ACC112 (cell line): ENCODE measurements at regions not wholly inside any gene's neighbourhood (a gene's known extent, or its start where the extent isn't known, plus 50 kb on each side); places are given as distances from the start of the nearest gene placed in this dataset.

Source experiments
- H2AFZ ChIP-seq: fragments of 200-600 bp; sonication (generic); one replicate; pipeline ENCODE4 v1.6.0; 2017; ENCODE audit warnings: antibody characterized with exemption, low read length; ENCODE audit not compliant: unreplicated experiment
- H3K27ac ChIP-seq: fragments of 200-600 bp; sonication (generic); 2 replicates; pipeline ENCODE4 v1.5.1; 2014; ENCODE audit warnings: low read depth, mild to moderate bottlenecking, antibody characterized with exemption, low read length, moderate library complexity
- H3K27me3 ChIP-seq: fragments of 200-600 bp; sonication (generic); 2 replicates; pipeline ENCODE4 v1.6.1; 2014; ENCODE audit warnings: mild to moderate bottlenecking, antibody characterized with exemption, low read length, moderate library complexity, mixed read lengths; ENCODE audit not compliant: insufficient read depth
- H3K36me3 ChIP-seq: fragments of 200-600 bp; sonication (generic); 2 replicates; pipeline ENCODE4 v1.6.1; 2016; ENCODE audit warnings: mild to moderate bottlenecking, antibody characterized with exemption, low read length, moderate library complexity, mixed read lengths; ENCODE audit not compliant: insufficient read depth
- H3K4me1 ChIP-seq: fragments of 200-600 bp; sonication (generic); one replicate; pipeline ENCODE4 v1.6.1; 2016; ENCODE audit warnings: low read length, mixed read lengths; ENCODE audit not compliant: insufficient read depth, unreplicated experiment, control insufficient read depth
- H3K4me3 ChIP-seq: fragments of 200-600 bp; sonication (generic); 2 replicates; pipeline ENCODE4 v1.5.1; 2014; ENCODE audit warnings: mild to moderate bottlenecking, low read depth, low read length
- H3K79me2 ChIP-seq: fragments of 200-600 bp; sonication (generic); one replicate; pipeline ENCODE4 v1.6.0; 2016; ENCODE audit warnings: low read length; ENCODE audit not compliant: control insufficient read depth, unreplicated experiment, insufficient read depth

DNA sequence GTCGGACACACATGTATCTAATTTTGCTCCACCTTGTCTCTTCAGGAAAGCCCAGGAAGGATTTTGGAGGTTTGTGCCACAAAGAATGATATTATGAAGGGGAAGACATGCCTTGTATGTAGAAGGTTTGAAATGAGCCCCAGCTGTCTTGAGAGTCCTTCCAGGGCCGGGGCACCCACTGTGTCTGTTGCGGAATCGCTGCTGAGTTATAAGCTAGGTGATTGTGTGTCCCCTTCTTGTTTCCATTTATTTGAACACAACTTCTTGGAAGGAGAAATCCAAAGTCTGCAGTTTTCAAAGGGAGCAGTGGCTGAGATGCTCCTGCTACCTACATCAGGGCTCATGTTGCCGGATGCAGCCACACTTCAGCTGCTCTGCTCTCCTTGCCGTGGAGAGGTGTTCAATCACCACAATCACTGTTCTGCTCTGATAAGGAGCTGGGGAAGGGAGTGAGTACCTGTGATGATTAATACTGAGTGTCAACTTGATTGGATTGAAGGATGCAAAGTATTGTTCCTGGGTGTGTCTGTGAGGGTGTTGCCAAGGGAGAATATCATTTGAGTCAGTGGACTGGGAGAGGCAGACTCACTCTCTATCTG, 828.6 kb downstream of the QKI start:
- Histone ChIP-seq H3K27me3 (no peaks in the 10 kb centered on the region), H3K4me1 (no peaks in the 10 kb centered on the region), H2AFZ (no peak overlapping the region), H3K27ac (no peak overlapping the region), H3K4me3 (no peak overlapping the region), H3K36me3 (no peaks in the 10 kb centered on the region), H3K79me2 (no peaks in the 10 kb centered on the region)

DNA sequence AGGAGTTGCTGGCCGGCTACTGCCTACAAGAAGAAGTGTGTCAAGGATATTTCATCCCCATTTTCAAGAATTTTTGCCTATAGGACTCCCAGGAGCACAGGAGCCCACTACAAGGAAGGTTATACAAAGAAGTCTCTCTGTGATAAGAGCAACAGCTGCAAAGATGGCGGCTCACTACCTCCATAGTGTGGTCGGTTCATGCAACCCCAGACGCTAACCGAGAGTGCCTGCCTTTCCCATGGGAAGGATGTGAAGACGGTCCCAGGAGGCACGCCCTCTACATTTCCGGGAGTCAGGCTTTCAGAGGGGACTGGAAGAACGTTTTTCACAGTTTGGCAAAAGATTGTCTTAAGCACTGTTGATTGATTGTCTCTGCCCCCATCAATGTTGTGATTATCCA, 816.3 kb downstream of the QKI start:
- Histone ChIP-seq H2AFZ (no peak overlapping the region), H3K36me3 (no peaks in the 10 kb centered on the region), H3K4me1 (no peaks in the 10 kb centered on the region), H3K27me3 (no peaks in the 10 kb centered on the region), H3K4me3 (no peak overlapping the region), H3K79me2 (no peaks in the 10 kb centered on the region), H3K27ac (no peak overlapping the region)

DNA sequence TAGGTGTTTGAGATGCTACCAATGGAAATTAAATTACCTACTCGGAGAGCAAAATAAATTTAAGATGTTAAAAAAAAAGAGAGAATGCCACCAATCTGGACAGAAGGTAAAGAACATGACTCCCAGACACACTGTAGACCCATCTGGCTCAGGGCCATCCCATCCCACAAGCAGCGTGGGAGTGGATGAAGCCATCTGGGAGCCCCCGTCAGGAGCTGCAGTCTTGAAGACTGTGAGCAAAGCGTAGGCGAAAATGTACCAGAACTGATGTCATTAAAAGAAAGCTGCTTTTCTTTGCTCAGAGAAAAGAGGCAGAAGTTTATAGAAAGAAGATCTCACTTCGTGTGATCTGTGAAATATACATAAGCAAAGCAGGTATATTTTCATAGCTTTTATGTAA, 815.7 kb downstream of the QKI start:
- H3K36me3 ChIP-seq, result no peaks in the 10 kb centered on the region
- H3K27ac ChIP-seq, result no peak overlapping the region
- H2AFZ ChIP-seq, result no peak overlapping the region
- no peaks in the 10 kb centered on the region for H3K79me2 ChIP-seq
- no peaks in the 10 kb centered on the region for H3K4me1 ChIP-seq
- no peak overlapping the region for H3K4me3 ChIP-seq
- no peaks in the 10 kb centered on the region for H3K27me3 ChIP-seq

DNA sequence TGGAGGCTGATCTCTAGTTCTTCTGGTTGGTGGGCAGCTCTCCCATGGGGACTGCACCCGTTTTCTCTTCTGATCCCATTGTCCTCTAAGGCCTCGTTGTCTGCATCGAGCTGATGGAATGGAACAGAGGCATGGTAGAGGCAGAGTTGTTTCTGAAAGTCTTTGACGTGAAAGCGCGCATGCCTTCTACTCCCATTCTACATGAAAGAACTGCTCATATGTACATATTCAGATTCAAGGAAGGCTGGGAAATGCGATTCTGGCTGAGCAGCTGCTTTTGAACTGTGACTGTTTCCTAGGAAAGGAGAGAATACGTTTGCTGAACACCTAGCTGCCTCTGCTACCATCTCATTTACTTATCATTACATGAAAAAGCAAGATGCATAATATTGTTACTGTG, 815.2 kb downstream of the QKI start:
- Histone ChIP-seq H3K36me3 (no peaks in the 10 kb centered on the region), H3K79me2 (no peaks in the 10 kb centered on the region)

DNA sequence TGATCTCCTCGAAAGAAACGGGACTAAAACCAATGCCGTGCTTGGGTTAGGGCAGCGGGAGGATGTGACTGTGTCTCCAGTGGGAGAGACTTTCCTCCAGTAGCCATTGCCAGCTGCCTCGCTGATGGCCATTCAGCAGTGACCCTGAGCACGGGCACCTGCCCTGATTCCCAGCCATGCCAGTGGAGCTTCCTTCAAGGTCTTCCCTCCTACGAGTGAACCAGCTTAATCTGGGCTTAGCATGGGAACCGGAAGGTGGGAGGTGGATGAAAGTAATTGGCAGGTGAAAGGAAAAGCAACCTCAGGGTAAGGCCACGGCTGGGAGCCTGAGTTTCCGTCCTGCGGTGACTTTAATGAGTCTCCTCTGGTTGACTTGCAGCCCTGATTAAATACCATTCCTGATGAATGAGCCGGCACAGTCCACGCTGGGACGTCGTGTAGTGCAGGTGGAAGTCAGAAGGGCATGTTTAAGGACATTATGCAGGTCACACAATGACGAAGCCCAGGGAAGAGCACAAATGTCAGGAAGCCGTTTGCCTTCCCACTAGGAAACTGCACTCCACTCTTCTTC, 813.5 kb downstream of the QKI start:
- Histone ChIP-seq H3K27me3 (no peaks in the 10 kb centered on the region), H3K79me2 (no peaks in the 10 kb centered on the region), H3K36me3 (no peaks in the 10 kb centered on the region), H3K4me3 (no peak overlapping the region), H3K27ac (no peak overlapping the region), H3K4me1 (no peaks in the 10 kb centered on the region), H2AFZ (no peak overlapping the region)

More for the DNA sequence above, 815.2 kb downstream of the QKI start:
- H3K27ac ChIP-seq, result no peak overlapping the region
- no peaks in the 10 kb centered on the region for H3K27me3 ChIP-seq
- no peak overlapping the region for H2AFZ ChIP-seq
- H3K4me3 ChIP-seq, result no peak overlapping the region
- H3K4me1 ChIP-seq, result no peaks in the 10 kb centered on the region

DNA sequence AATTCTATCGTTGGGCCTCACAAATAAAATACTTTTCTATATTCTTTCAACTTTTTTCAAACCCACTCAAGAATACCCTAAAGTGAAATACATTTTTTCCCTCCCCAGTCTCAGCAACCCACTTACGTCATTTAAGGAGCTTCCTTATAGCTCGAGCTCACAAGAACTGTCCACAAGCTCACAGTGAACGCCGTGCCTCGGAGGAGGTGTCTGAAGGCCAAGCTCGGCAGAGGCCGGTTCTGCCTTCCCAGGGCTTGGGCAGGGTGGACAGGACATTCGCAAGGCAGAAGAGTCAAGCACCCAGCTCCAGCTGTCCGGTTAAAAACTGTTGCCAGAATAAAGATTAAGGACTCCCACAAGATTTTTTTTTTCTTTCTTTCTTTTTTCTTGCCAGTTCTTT, 802.3 kb downstream of the QKI start:
- H3K27ac ChIP-seq, result no peak overlapping the region
- no peaks in the 10 kb centered on the region for H3K27me3 ChIP-seq
- H3K79me2 ChIP-seq, result no peaks in the 10 kb centered on the region
- no peaks in the 10 kb centered on the region for H3K36me3 ChIP-seq
- no peak overlapping the region for H3K4me3 ChIP-seq
- no peaks in the 10 kb centered on the region for H3K4me1 ChIP-seq
- no peak overlapping the region for H2AFZ ChIP-seq

DNA sequence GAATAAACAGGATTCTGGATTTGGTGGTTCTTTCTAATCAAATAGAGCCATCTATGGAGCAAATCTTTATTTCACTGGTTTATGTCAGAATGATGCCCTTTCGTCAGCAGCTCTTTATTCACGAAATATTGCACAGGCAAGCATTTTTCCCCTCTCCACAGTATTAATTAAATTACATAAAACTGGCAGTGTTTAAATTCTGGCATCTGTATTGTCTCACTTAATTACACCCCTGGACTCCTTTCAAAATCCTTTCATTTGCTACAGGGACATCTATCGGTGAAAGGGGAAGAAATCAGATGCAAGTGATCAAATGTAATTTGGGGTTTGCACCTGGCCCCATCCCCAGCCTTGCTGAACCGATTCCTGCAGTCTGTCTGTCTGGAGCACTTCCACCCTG, 801.9 kb downstream of the QKI start:
- H3K27me3 ChIP-seq, result no peaks in the 10 kb centered on the region
- H2AFZ ChIP-seq, result no peak overlapping the region
- no peaks in the 10 kb centered on the region for H3K4me1 ChIP-seq
- H3K27ac ChIP-seq, result no peak overlapping the region
- H3K36me3 ChIP-seq, result no peaks in the 10 kb centered on the region
- no peaks in the 10 kb centered on the region for H3K79me2 ChIP-seq
- H3K4me3 ChIP-seq, result no peak overlapping the region

DNA sequence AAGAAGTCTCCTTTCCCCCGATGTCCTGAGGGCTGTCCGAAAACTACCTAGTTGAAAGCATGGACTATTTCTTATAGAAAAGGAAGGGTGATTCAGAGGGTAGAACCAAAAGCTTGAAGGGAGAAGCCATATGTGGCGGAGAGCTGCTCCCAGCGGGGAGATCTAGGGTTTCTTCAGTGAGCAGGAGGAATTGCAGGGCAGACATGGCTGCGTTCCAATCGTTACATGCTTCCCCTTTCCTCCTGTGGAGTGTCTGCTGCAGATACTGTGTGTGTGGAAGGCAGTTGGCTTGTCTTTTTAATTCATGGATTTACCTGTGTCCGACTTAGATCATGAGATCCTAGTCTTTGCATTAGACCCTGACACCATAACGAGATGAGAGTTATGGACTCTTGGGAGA, 799.5 kb downstream of the QKI start:
- Histone ChIP-seq H3K79me2 (no peaks in the 10 kb centered on the region), H3K36me3 (no peaks in the 10 kb centered on the region), H3K4me1 (no peaks in the 10 kb centered on the region), H3K27ac (no peak overlapping the region), H2AFZ (no peak overlapping the region), H3K4me3 (no peak overlapping the region), H3K27me3 (no peaks in the 10 kb centered on the region)

DNA sequence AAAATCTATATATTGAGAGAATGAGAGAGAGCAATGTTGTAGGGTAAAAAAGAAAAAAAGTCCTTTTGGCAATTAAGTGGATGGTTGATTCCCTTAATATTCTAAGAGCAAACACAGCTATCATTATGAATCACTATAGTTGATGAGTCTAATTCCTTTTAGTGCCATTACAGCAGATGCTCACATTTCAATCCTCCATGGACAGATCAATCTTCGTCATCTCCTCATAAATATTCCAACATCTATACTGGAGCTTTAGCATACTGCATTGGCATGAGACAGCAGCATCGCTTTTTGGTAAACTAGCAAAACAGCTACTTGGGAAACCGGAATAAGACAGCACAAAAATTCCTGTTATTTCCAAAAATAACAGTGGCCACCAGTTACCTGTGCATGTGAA, 796.7 kb downstream of the QKI start:
- Histone ChIP-seq H3K79me2 (no peaks in the 10 kb centered on the region), H3K36me3 (no peaks in the 10 kb centered on the region), H2AFZ (no peak overlapping the region), H3K4me3 (no peak overlapping the region), H3K4me1 (no peaks in the 10 kb centered on the region), H3K27ac (no peak overlapping the region), H3K27me3 (no peaks in the 10 kb centered on the region)

DNA sequence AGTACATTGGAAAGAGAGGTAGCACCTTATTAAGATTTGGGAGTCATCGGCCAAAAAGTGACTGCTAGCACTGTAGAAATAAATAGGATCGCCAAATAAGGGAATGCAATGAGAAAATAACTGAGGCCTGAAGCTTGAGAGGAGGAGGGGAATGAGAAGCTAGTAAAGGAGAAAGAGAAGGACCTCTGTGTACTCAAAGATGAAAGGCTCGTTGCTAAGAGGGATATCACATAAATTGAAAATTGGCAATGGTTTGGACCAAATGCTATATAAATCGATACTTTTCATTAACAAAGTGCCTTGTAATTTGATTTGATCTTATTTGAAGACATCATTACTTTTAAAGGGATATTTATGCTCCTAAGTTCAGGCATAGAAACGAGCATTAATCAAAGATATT, 796.3 kb downstream of the QKI start:
- H3K79me2 ChIP-seq, result no peaks in the 10 kb centered on the region
- no peak overlapping the region for H3K4me3 ChIP-seq
- H2AFZ ChIP-seq, result no peak overlapping the region
- no peaks in the 10 kb centered on the region for H3K4me1 ChIP-seq
- H3K27me3 ChIP-seq, result no peaks in the 10 kb centered on the region
- H3K27ac ChIP-seq, result no peak overlapping the region
- H3K36me3 ChIP-seq, result no peaks in the 10 kb centered on the region

DNA sequence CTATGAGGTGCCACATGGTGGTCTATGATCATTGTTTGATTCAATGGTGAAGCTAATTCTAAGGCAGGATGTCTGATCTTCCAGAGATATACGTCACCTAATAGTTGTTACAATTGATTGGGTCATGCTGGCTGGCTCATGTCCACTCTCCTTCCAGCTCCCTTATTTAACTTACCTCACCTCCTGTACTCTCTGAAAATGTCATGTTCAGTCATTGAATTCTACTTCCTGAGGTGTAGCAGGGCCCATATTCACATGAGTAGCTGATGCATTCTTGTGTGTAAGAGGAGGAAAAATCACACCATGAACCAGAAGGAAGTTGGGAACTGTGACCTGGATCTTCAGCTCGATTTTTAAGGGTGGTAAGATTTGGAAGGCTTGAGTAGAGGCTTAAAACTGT, 795.8 kb downstream of the QKI start:
- Histone ChIP-seq H3K27ac (no peak overlapping the region), H3K36me3 (no peaks in the 10 kb centered on the region), H2AFZ (no peak overlapping the region), H3K4me1 (no peaks in the 10 kb centered on the region), H3K79me2 (no peaks in the 10 kb centered on the region), H3K27me3 (no peaks in the 10 kb centered on the region), H3K4me3 (no peak overlapping the region)
